ENCODE measurements at regions not wholly inside any gene's neighbourhood (a gene's known extent, or its start where the extent isn't known, plus 50 kb on each side); places are given as distances from the start of the nearest gene placed in this dataset.

DNA sequence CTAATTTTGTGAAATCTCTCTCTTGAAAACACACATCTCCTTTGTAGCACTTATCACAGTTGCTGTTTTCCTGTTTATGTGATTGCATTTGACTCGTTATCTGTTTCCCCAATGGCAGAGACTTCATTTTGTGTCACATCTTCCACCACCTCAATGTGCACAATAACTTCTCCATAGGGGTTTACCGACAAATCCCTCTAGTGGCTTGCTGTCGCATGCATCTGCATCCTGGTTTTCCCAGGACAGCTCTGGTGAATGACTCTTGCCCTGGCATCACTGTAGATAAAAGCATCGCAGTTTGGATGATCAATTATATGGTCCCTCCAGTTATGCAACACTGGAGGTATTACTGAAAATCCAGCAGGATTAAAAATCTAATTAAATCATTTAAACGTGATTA lies 206.5 kb upstream of the BTBD3 start:
- Histone ChIP-seq H3K27me3 (ENCODE audit: control insufficient read depth in 1 of 2, insufficient read depth in 2 of 2, low read length in 2 of 2) (no peaks in the 10 kb centered on the region), H3K9me3 (ENCODE audit: control insufficient read depth in 1 of 2, insufficient read depth in 1 of 2, low read length in 2 of 2) (peaks cover 0 to 11% of the 10 kb centered on the region in 2 experiments), H3K4me1 (ENCODE audit: insufficient read depth, low read length) (no peaks in the 10 kb centered on the region), H3K27ac (ENCODE audit: low read depth in 1 of 2, low read length in 2 of 2) (no peak overlapping the region), H3K4me3 (ENCODE audit: low read length) (no peak overlapping the region), H3K36me3 (ENCODE audit: insufficient read depth, low read length) (no peaks in the 10 kb centered on the region)
- no peak for ATAC-seq (ENCODE audit: poor library complexity)
- intact Hi-C loops (cut with DNase I, micrococcal nuclease), result no loop called here
- no peak overlapping the region for H3K4me3 Mint-ChIP-seq
- DNase-seq, result no peak
- no peaks in the 10 kb centered on the region for H3K4me1 Mint-ChIP-seq (ENCODE audit: low read depth)
- H3K27ac Mint-ChIP-seq, result no peak overlapping the region
- POLR2A ChIA-PET, result no interaction called here
- H3K27me3 Mint-ChIP-seq, result no peaks in the 10 kb centered on the region
- CTCF ChIA-PET, result no interaction called here
- H3K9me3 Mint-ChIP-seq, result peaks cover 6% of the 10 kb centered on the region
- no peaks in the 10 kb centered on the region for H3K36me3 Mint-ChIP-seq (ENCODE audit: low read depth)
- TF ChIP-seq, protein P1, sequence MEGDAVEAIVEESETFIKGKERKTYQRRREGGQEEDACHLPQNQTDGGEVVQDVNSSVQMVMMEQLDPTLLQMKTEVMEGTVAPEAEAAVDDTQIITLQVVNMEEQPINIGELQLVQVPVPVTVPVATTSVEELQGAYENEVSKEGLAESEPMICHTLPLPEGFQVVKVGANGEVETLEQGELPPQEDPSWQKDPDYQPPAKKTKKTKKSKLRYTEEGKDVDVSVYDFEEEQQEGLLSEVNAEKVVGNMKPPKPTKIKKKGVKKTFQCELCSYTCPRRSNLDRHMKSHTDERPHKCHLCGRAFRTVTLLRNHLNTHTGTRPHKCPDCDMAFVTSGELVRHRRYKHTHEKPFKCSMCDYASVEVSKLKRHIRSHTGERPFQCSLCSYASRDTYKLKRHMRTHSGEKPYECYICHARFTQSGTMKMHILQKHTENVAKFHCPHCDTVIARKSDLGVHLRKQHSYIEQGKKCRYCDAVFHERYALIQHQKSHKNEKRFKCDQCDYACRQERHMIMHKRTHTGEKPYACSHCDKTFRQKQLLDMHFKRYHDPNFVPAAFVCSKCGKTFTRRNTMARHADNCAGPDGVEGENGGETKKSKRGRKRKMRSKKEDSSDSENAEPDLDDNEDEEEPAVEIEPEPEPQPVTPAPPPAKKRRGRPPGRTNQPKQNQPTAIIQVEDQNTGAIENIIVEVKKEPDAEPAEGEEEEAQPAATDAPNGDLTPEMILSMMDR (IDR thresholded peaks at IDR 0.05), result no peak

DNA sequence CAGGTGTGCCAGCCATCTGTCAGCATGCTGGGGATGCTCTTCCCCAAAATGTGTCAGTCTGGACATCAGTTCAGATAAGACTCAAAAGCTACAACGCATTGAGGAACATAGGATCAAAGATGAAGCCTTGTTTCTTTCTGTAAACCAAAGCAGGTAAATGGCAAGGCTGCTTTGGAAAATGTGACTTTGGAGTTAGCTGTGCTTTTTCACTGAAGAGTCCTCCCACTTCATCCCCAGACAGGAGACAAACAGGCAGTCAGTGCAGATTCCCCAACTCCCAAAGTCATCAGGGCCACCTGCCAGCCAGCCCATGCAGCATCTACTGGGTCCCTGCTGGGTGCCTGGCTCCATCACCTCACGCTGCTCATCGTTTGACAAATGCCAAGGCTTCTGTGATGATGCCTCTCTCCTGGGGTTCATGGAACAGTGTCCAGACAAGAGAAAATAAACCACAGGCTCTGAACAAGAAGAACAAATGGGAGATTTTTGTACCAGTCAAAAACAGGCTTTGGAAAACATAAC lies 205.0 kb upstream of the BTBD3 start:
- ATAC-seq (ENCODE audit: poor library complexity) (no peak), DNase-seq (no peak)
- intact Hi-C loops (cut with DNase I, micrococcal nuclease), result no loop called here
- no peaks in the 10 kb centered on the region for H3K36me3 Mint-ChIP-seq (ENCODE audit: low read depth)
- ChIA-PET POLR2A (no interaction called here), CTCF (no interaction called here)
- H3K27ac Mint-ChIP-seq, result no peak overlapping the region
- H3K27me3 Mint-ChIP-seq, result no peaks in the 10 kb centered on the region
- no peaks in the 10 kb centered on the region for H3K4me1 Mint-ChIP-seq (ENCODE audit: low read depth)
- Histone ChIP-seq H3K27me3 (ENCODE audit: control insufficient read depth in 1 of 2, insufficient read depth in 2 of 2, low read length in 2 of 2) (no peaks in the 10 kb centered on the region), H3K27ac (ENCODE audit: low read depth in 1 of 2, low read length in 2 of 2) (no peak overlapping the region), H3K36me3 (ENCODE audit: insufficient read depth, low read length) (no peaks in the 10 kb centered on the region), H3K4me1 (ENCODE audit: insufficient read depth, low read length) (no peaks in the 10 kb centered on the region), H3K9me3 (ENCODE audit: control insufficient read depth in 1 of 2, insufficient read depth in 1 of 2, low read length in 2 of 2) (peaks cover 0 to 11% of the 10 kb centered on the region in 2 experiments), H3K4me3 (ENCODE audit: low read length) (no peak overlapping the region)
- no peak overlapping the region for H3K4me3 Mint-ChIP-seq
- H3K9me3 Mint-ChIP-seq, result no peaks in the 10 kb centered on the region
- TF ChIP-seq, protein P1 (IDR thresholded peaks at IDR 0.05), result no peak

DNA sequence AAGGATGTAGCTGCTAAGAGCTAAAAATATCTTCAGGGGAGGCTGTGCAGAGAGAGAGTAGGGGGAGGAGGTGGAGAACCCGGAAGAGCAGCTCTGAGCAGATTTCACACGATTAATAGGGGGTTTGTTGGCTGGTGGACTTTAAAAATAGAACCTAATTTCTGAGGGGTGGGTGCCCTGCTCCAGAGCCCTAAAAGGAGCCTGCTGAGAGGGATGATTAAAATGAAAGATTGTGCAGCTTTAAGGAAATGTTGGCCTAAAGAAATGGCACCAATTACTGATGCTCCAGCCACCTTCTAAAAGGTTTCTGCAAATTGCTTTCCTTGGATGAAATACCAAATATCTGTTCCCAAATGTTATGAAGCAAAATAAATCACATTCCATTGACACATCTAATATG lies 202.8 kb upstream of the BTBD3 start:
- Mint-ChIP-seq H3K9me3 (no peaks in the 10 kb centered on the region), H3K27ac (no peak overlapping the region), H3K36me3 (ENCODE audit: low read depth) (no peaks in the 10 kb centered on the region), H3K4me1 (ENCODE audit: low read depth) (no peaks in the 10 kb centered on the region), H3K27me3 (no peaks in the 10 kb centered on the region), H3K4me3 (no peak overlapping the region)
- no peaks in the 10 kb centered on the region for H3K36me3 ChIP-seq (ENCODE audit: insufficient read depth, low read length)
- H3K4me3 ChIP-seq (ENCODE audit: low read length), result no peak overlapping the region
- CTCF ChIA-PET, result no interaction called here
- intact Hi-C loops (cut with DNase I, micrococcal nuclease), result no loop called here
- peaks cover 0 to 11% of the 10 kb centered on the region in 2 experiments for H3K9me3 ChIP-seq (ENCODE audit: control insufficient read depth in 1 of 2, insufficient read depth in 1 of 2, low read length in 2 of 2)
- DNase-seq (no peak), ATAC-seq (ENCODE audit: poor library complexity) (no peak)
- TF ChIP-seq, protein P1 (IDR thresholded peaks at IDR 0.05), result no peak
- no peak overlapping the region for H3K27ac ChIP-seq (ENCODE audit: low read depth in 1 of 2, low read length in 2 of 2)
- POLR2A ChIA-PET, result no interaction called here
- H3K27me3 ChIP-seq (ENCODE audit: control insufficient read depth in 1 of 2, insufficient read depth in 2 of 2, low read length in 2 of 2), result no peaks in the 10 kb centered on the region
- no peaks in the 10 kb centered on the region for H3K4me1 ChIP-seq (ENCODE audit: insufficient read depth, low read length)

All from CD4-positive, alpha-beta T cell (primary cell).